ENCODE measurements at regions not wholly inside any gene's neighbourhood (a gene's known extent, or its start where the extent isn't known, plus 50 kb on each side); places are given as distances from the start of the nearest gene placed in this dataset.

DNA sequence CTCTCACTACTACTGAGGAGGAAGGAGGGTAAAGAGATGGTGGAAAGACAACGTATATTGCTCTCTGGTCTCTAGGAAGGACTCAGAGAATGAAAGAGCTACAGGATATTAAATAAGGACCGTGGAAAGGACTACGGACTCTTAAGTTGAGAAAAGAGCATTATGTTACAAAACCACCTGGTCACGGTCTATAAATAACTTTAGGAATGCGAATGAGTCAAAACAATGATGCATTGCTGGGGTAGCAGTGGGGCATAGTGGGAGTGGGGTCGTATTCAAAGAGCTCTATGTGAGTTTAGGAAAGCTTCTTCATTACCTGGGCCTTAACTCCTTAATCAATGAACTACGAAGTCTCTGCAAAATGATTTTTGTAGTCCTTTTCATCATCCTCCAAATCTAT, 295.7 kb upstream of the SOX14 start:
- Histone ChIP-seq H3K27ac (no peak overlapping the region), H3K36me3 (no peaks in the 10 kb centered on the region), H3K4me1 (peaks cover 0 to 6% (median 0%) of the 10 kb centered on the region in 3 donors), H3K27me3 (no peaks in the 10 kb centered on the region), H3K4me3 (no peak overlapping the region), H3K9me3 (no peaks in the 10 kb centered on the region)
- intact Hi-C loops (cut with DNase I) = no loop called here
- WGBS, 2 donors = 51 to 63% methylated on average over 7 of the region's 7 CpGs
- TF ChIP-seq POLR2A (IDR thresholded peaks at IDR 0.05) = no peak
- TF ChIP-seq CTCF (IDR thresholded peaks at IDR 0.05) = no peak
- DNase-seq = no peak

DNA sequence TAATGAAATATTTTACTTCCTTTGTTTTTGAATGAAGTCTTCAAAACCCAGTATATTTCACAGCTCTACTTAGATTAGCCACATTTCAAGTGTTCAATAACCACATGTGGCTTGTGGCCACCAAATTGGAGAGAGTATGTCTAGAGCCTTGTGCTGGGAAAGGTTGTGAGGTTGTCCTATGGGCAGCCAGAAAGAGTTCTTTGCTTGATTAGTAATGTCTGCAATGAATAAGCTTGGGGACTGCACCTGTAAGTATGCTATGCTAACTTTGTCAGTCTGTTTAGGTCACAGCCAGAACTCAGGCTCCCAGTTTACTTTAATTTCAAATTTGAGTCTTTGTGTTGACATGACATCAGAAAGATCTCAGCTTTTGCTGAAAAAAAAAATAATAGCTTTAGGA, 294.9 kb upstream of the SOX14 start:
- Histone ChIP-seq H3K4me1 (peaks cover 0 to 6% (median 0%) of the 10 kb centered on the region in 3 donors), H3K36me3 (no peaks in the 10 kb centered on the region), H3K27me3 (no peaks in the 10 kb centered on the region), H3K4me3 (no peak overlapping the region), H3K27ac (no peak overlapping the region), H3K9me3 (no peaks in the 10 kb centered on the region)
- intact Hi-C loops (cut with DNase I) = no loop called here
- TF ChIP-seq CTCF (IDR thresholded peaks at IDR 0.05) = no peak
- no peak for TF ChIP-seq POLR2A (IDR thresholded peaks at IDR 0.05)
- DNase-seq = no peak

GRCh38 chr3:137471130-137471529, 293.0 kb upstream of the SOX14 start:
- intact Hi-C loops (cut with DNase I) = no loop called here
- H3K9me3 ChIP-seq = no peaks in the 10 kb centered on the region
- H3K4me1 ChIP-seq = no peaks in the 10 kb centered on the region
- DNase-seq = no peak
- H3K27ac ChIP-seq = no peak overlapping the region
- WGBS, 2 donors = 37 to 47% methylated on average over 4 of the region's 4 CpGs
- no peaks in the 10 kb centered on the region for H3K27me3 ChIP-seq
- no peaks in the 10 kb centered on the region for H3K36me3 ChIP-seq
- H3K4me3 ChIP-seq = no peak overlapping the region
- TF ChIP-seq POLR2A (IDR thresholded peaks at IDR 0.05) = no peak

- H3K9me3 ChIP-seq = no peaks in the 10 kb centered on the region
- H3K27me3 ChIP-seq = no peaks in the 10 kb centered on the region
- TF ChIP-seq POLR2A (IDR thresholded peaks at IDR 0.05) (no peak), CTCF (IDR thresholded peaks at IDR 0.05) (no peak)
- H3K4me3 ChIP-seq = no peak overlapping the region
- H3K36me3 ChIP-seq = no peaks in the 10 kb centered on the region
- H3K27ac ChIP-seq = no peak overlapping the region
- no peaks in the 10 kb centered on the region for H3K4me1 ChIP-seq
- intact Hi-C loops (cut with DNase I) = no loop called here
- DNase-seq = no peak
- 60 to 74% methylated on average over 4 to 5 of the region's 5 CpGs for WGBS, 2 donors
These were observed 292.4 kb upstream of the SOX14 start for GRCh38 chr3:137471558-137472204.

- no peak for DNase-seq
- TF ChIP-seq POLR2A (IDR thresholded peaks at IDR 0.05) (no peak), CTCF (IDR thresholded peaks at IDR 0.05) (no peak)
- 41 to 65% methylated on average over 6 of the region's 6 CpGs for WGBS, 2 donors
- H3K9me3 ChIP-seq = peaks cover 0 to 7% (median 0%) of the 10 kb centered on the region in 3 donors
- H3K36me3 ChIP-seq = no peaks in the 10 kb centered on the region
- no peak overlapping the region for H3K4me3 ChIP-seq
- H3K4me1 ChIP-seq = no peaks in the 10 kb centered on the region
- no peak overlapping the region for H3K27ac ChIP-seq
- intact Hi-C loops (cut with DNase I) = no loop called here
- H3K27me3 ChIP-seq = no peaks in the 10 kb centered on the region
These were observed 286.5 kb upstream of the SOX14 start for GRCh38 chr3:137477614-137478013.

All from esophagus squamous epithelium (tissue), 5 donors.